ENCODE measurements at regions not wholly inside any gene's neighbourhood (a gene's known extent, or its start where the extent isn't known, plus 50 kb on each side); places are given as distances from the start of the nearest gene placed in this dataset.

GRCh38 chr3:76827701-76828226 lies 212.1 kb upstream of the ROBO2 start:
- TF ChIP-seq CTCF (IDR thresholded peaks at IDR 0.05), result no peak
- TF ChIP-seq POLR2A (IDR thresholded peaks at IDR 0.05), result no peak

All from testis (tissue), 2 donors.